M059J (cell line): ENCODE measurements at regions not wholly inside any gene's neighbourhood (a gene's known extent, or its start where the extent isn't known, plus 50 kb on each side); places are given as distances from the start of the nearest gene placed in this dataset.

Experiments used
- DNase-seq: peaks from one replicate; pipeline ENCODE4 v3.0.0-alpha.2; 2012; ENCODE audit warnings: low read depth

- DNase-seq, result no peak
Observed at GRCh38 chr15:91737151-91737818, 116.2 kb upstream of the SLCO3A1 start.

- no peak for DNase-seq
Observed at GRCh38 chr15:91741986-91742385, 111.5 kb upstream of the SLCO3A1 start.

- no peak for DNase-seq
Observed at GRCh38 chr15:91751611-91752010, 101.9 kb upstream of the SLCO3A1 start.

- no peak for DNase-seq
Observed at GRCh38 chr15:91752081-91752785, 101.3 kb upstream of the SLCO3A1 start.

- no peak for DNase-seq
Observed at GRCh38 chr15:91759560-91759959, 93.9 kb upstream of the SLCO3A1 start.

- no peak for DNase-seq
Observed at GRCh38 chr15:91765660-91766059, 87.8 kb upstream of the SLCO3A1 start.

- DNase-seq, result no peak
Observed at GRCh38 chr15:91769476-91769875, 84.0 kb upstream of the SLCO3A1 start.

- DNase-seq, result no peak
Observed at GRCh38 chr15:91769894-91770293, 83.6 kb upstream of the SLCO3A1 start.

GRCh38 chr15:91776104-91776503, 77.4 kb upstream of the SLCO3A1 start:
- DNase-seq, result no peak

- DNase-seq, result no peak
Observed at GRCh38 chr15:91779960-91780359, 73.5 kb upstream of the SLCO3A1 start.

GRCh38 chr15:91780387-91780786, 73.1 kb upstream of the SLCO3A1 start:
- no peak for DNase-seq

GRCh38 chr15:91782221-91782620, 71.3 kb upstream of the SLCO3A1 start:
- no peak for DNase-seq

- no peak for DNase-seq
Observed at GRCh38 chr15:91783008-91783407, 70.5 kb upstream of the SLCO3A1 start.

GRCh38 chr15:91783451-91783850, 70.1 kb upstream of the SLCO3A1 start:
- DNase-seq, result no peak

GRCh38 chr15:91784973-91785709, 68.4 kb upstream of the SLCO3A1 start:
- no peak for DNase-seq

- no peak for DNase-seq
Observed at GRCh38 chr15:91787198-91787597, 66.3 kb upstream of the SLCO3A1 start.

- no peak for DNase-seq
Observed at GRCh38 chr15:91789136-91789535, 64.4 kb upstream of the SLCO3A1 start.

GRCh38 chr15:91790836-91791235, 62.7 kb upstream of the SLCO3A1 start:
- DNase-seq, result peak; percentile 23

GRCh38 chr15:91793771-91794170, 59.7 kb upstream of the SLCO3A1 start:
- no peak for DNase-seq

GRCh38 chr15:91795235-91795634, 58.3 kb upstream of the SLCO3A1 start:
- DNase-seq, result no peak

- no peak for DNase-seq
Observed at GRCh38 chr15:91801836-91802534, 51.5 kb upstream of the SLCO3A1 start.

- DNase-seq, result no peak
Observed at GRCh38 chr15:91803260-91803659, 50.2 kb upstream of the SLCO3A1 start.
